DMS 273 (cell line): ENCODE measurements at regions not wholly inside any gene's neighbourhood (a gene's known extent, or its start where the extent isn't known, plus 50 kb on each side); places are given as distances from the start of the nearest gene placed in this dataset.

Source experiments
- DNase-seq: peaks from one replicate; lab custom pipeline; 2025; ENCODE audit not compliant: unreplicated experiment; lab: John Stamatoyannopoulos, UW

- DNase-seq = no peak
Measured at GRCh38 chrX:36913551-36913950, 94.6 kb upstream of the FAM47C start.

GRCh38 chrX:36916941-36917340 lies 91.2 kb upstream of the FAM47C start:
- no peak for DNase-seq

- DNase-seq = no peak
Measured at GRCh38 chrX:36927712-36928111, 80.5 kb upstream of the FAM47C start.

GRCh38 chrX:36930491-36930890 lies 77.7 kb upstream of the FAM47C start:
- DNase-seq = no peak

- no peak for DNase-seq
Measured at GRCh38 chrX:36947214-36947613, 61.0 kb upstream of the FAM47C start.

- no peak for DNase-seq
Measured at GRCh38 chrX:36950495-36951253, 57.5 kb upstream of the FAM47C start.

GRCh38 chrX:36957425-36958328 lies 50.5 kb upstream of the FAM47C start:
- DNase-seq = peak; percentile 40
